ENCODE measurements at regions not wholly inside any gene's neighbourhood (a gene's known extent, or its start where the extent isn't known, plus 50 kb on each side); places are given as distances from the start of the nearest gene placed in this dataset.

DNA sequence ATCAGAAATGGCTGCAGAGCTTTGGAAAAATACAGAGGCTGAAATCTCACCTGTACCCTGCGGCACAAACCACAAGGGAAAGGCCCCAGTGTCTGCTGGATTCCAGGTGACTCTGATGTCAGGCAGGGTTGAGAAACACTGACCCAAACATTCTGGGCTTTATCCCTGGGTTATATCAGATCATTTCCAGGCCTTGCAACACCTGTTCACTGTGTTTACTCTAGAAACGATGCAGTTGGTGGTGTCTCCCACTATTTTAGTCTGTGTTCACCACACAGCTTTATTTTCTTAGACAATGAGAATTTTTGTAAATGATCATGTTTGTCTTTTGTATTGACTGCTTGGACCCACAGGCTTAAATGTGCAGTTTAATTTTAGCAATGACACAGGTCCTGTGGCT is 151.5 kb upstream of the SDK2 start:
- no peaks in the 10 kb centered on the region for H3F3A ChIP-seq (ENCODE audit: insufficient read depth, low read length, poor library complexity, severe bottlenecking)
- H3K36me3 ChIP-seq (ENCODE audit: insufficient read depth, low read length): no peaks in the 10 kb centered on the region
- no peaks in the 10 kb centered on the region for H3K79me2 ChIP-seq (replicated peaks; ENCODE audit: insufficient read depth, low read length)
- no peak for TF ChIP-seq MXI1 (conservative IDR thresholded peaks at IDR 0.05; ENCODE audit: poor library complexity, severe bottlenecking)
- TF ChIP-seq POLR2AphosphoS5 (IDR thresholded peaks at IDR 0.05): no peak
- TF ChIP-seq CTCF (IDR thresholded peaks at IDR 0.05; ENCODE audit: poor library complexity, severe bottlenecking): no peak
- TF ChIP-seq REST (IDR thresholded peaks at IDR 0.05; ENCODE audit: borderline replicate concordance): no peak
- TF ChIP-seq EP300 (conservative IDR thresholded peaks at IDR 0.05; ENCODE audit: poor library complexity, severe bottlenecking): no peak
- no peak for TF ChIP-seq SMC3 (conservative IDR thresholded peaks at IDR 0.05; ENCODE audit: poor library complexity)
- no peak for TF ChIP-seq RAD21 (conservative IDR thresholded peaks at IDR 0.05)
- TF ChIP-seq TAF1 (IDR thresholded peaks at IDR 0.05; ENCODE audit: low read depth): no peak
- TF ChIP-seq EZH2 (IDR thresholded peaks at IDR 0.05; ENCODE audit: borderline replicate concordance, insufficient read depth, low read length, poor library complexity, severe bottlenecking): no peak
- H3K9me2 ChIP-seq (ENCODE audit: insufficient read depth, low read length): no peaks in the 10 kb centered on the region
- H3K9ac ChIP-seq (ENCODE audit: low read length): no peak overlapping the region
- no peaks in the 10 kb centered on the region for H3K27me3 ChIP-seq (ENCODE audit: insufficient read depth, low read depth, low read length)
- H3K4me3 ChIP-seq (ENCODE audit: low read length): no peak overlapping the region
- H2AFZ ChIP-seq (ENCODE audit: low read depth, low read length): no peak overlapping the region
- no peak overlapping the region for H3K4me2 ChIP-seq (ENCODE audit: low read length)
- no peaks in the 10 kb centered on the region for H4K20me1 ChIP-seq (ENCODE audit: insufficient read depth)
- no peak overlapping the region for H3K27ac ChIP-seq (ENCODE audit: low read length)
- no peaks in the 10 kb centered on the region for H3K9me3 ChIP-seq (ENCODE audit: low read length)

DNA sequence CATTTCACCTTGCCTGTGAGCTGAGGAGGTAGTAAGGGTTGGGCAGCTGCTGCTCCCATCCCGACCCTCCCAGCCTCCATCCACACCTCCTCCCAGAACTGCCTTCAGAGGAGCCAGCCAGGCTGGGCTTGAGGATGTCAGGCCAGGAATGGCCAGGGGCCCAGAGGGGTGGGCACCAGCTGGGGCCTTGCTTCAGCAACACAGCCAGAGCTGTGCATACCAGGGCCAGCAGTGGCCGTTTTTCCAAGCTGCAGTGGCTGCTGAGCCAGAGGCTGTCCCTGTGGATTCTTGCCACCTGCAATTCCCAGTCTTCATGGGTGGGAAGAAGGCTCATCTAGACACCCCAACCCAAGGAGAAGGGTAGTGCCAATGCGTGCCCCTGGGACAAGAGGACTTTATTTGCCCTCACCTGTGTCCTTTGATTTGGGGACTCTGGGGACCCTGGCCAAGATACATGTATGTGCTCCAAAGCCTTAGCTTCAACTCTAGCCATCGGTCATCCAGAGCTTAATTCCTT is 153.4 kb upstream of the SDK2 start:
- H3K9ac ChIP-seq (ENCODE audit: low read length): no peak overlapping the region
- TF ChIP-seq MXI1 (conservative IDR thresholded peaks at IDR 0.05; ENCODE audit: poor library complexity, severe bottlenecking) (no peak), RAD21 (conservative IDR thresholded peaks at IDR 0.05) (no peak), EZH2 (IDR thresholded peaks at IDR 0.05; ENCODE audit: borderline replicate concordance, insufficient read depth, low read length, poor library complexity, severe bottlenecking) (no peak), EP300 (conservative IDR thresholded peaks at IDR 0.05; ENCODE audit: poor library complexity, severe bottlenecking) (no peak), CTCF (IDR thresholded peaks at IDR 0.05; ENCODE audit: poor library complexity, severe bottlenecking) (no peak), SMC3 (conservative IDR thresholded peaks at IDR 0.05; ENCODE audit: poor library complexity) (no peak), TAF1 (IDR thresholded peaks at IDR 0.05; ENCODE audit: low read depth) (no peak), REST (IDR thresholded peaks at IDR 0.05; ENCODE audit: borderline replicate concordance) (no peak), POLR2AphosphoS5 (IDR thresholded peaks at IDR 0.05) (no peak)
- no peak overlapping the region for H3K4me2 ChIP-seq (ENCODE audit: low read length)
- no peak overlapping the region for H3K4me3 ChIP-seq (ENCODE audit: low read length)
- H3K9me3 ChIP-seq (ENCODE audit: low read length): no peaks in the 10 kb centered on the region
- no peak overlapping the region for H3K27ac ChIP-seq (ENCODE audit: low read length)
- H3K27me3 ChIP-seq (ENCODE audit: insufficient read depth, low read depth, low read length): no peaks in the 10 kb centered on the region
- no peaks in the 10 kb centered on the region for H3F3A ChIP-seq (ENCODE audit: insufficient read depth, low read length, poor library complexity, severe bottlenecking)
- H3K79me2 ChIP-seq (replicated peaks; ENCODE audit: insufficient read depth, low read length): no peaks in the 10 kb centered on the region
- no peaks in the 10 kb centered on the region for H4K20me1 ChIP-seq (ENCODE audit: insufficient read depth)
- H3K9me2 ChIP-seq (ENCODE audit: insufficient read depth, low read length): no peaks in the 10 kb centered on the region
- no peaks in the 10 kb centered on the region for H3K36me3 ChIP-seq (ENCODE audit: insufficient read depth, low read length)
- H2AFZ ChIP-seq (ENCODE audit: low read depth, low read length): no peak overlapping the region

Measured in neural cell (in vitro differentiated cells).